GM18867 (cell line): ENCODE measurements at regions not wholly inside any gene's neighbourhood (a gene's known extent, or its start where the extent isn't known, plus 50 kb on each side); places are given as distances from the start of the nearest gene placed in this dataset.
A peak's percentile ranks its signal among the peaks of the same experiment; 100 is the strongest.
"Not testable (repeated sequence)": the region's sequence is repeated elsewhere in the genome, so short reads cannot be mapped to it uniquely, and the experiment has no call there.

Experiments
- ATAC-seq: cut with Tn5 transposase; IDR thresholded peaks from one replicate; pipeline ENCODE4 v1.9.1; 2021; ENCODE audit warnings: mild to moderate bottlenecking, moderate library complexity; ENCODE audit not compliant: unreplicated experiment

DNA sequence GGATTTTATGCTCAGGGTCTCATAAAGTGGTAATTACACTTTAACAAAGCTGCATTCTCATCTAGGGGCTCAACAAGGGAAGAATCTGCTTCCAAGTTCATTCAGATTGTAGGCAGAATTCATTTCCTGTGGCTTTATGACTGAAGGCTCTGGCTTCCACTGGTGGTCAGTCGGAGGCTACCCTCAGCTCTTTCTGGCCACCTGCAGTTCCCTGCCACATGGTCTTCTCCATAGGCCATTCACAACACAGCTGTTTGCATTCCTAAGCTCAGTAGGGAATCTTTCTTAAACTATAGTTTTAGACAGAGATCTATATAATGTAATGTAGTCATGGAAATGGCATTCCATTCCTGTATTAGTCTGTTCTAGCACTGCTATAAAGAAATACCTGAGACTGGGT lies 973.0 kb upstream of the SLIT2 start:
- no peak for ATAC-seq

DNA sequence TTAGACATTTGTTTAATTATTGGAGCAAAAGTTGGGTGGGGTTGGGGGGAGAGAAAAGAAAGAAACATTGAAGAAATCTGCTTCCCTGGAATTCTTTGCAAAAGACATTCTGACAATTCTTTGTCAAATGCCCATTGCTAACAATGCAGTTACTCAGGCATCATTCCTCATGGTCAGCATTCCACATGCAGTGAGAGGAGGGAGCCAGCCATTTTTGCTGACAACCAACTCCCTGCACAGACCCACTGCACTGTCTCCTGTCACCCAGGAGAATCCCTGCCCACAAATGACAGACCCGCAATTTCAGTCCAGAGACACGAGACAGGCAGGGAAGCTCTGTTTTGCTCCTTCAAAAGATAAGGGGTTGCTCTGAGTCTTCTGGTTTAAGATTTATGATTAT lies 985.1 kb upstream of the SLIT2 start:
- ATAC-seq, result no peak

DNA sequence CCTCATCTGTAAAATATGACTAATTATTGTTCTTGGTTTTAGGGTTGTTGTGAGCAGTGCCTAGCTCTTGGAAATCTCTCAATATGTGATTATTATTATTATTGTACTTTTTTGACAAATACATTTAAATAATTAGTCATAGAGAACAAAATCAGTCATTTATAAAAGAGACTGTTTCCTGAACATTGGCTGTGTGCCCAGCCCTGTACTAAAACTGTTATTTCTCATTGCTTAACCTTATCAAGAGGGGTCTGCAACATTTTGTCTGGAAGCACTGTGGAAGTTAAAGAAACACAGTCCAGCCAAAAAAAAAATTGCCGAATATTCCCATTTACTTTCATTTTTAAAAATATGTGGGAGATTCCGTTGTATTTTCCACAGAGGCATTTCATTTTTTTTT lies 989.2 kb upstream of the SLIT2 start:
- no peak for ATAC-seq

DNA sequence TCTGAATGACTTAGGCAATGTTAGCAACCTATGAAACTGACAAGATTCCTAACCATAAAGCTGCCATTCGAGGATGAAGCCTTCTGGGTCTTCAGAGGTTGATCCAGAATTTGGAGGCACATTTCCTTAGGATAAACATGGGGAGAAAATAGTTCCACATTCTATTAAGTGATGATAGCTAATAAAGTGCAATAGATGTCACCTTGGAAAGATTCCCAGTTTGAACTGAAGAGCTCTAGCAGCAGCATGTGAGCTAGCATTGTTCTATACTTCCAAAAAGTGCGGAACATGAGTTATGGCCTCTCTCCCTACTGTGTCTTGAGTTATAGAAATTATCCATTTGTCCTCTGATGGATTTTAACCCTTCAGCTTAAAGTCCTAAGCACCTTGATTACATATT lies 991.4 kb upstream of the SLIT2 start:
- no peak for ATAC-seq

DNA sequence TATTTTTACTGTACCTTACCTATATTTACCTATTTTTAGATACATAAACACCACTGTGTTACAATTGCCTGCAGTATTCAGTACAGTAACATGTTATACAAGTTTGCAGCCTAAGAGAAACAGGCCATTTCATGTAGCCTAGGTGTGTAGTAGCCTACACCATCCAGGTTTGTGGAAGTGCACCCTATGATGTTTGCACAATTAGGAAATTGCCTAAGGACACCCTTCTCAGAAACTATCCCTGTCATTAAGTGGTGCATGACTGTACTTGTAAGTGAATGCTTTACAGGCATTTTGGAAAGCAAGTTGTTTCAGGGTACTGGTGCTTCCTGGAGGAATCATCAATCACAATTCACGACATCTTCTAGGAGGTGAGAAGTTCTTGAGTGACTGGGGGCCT lies 991.8 kb upstream of the SLIT2 start:
- no peak for ATAC-seq

DNA sequence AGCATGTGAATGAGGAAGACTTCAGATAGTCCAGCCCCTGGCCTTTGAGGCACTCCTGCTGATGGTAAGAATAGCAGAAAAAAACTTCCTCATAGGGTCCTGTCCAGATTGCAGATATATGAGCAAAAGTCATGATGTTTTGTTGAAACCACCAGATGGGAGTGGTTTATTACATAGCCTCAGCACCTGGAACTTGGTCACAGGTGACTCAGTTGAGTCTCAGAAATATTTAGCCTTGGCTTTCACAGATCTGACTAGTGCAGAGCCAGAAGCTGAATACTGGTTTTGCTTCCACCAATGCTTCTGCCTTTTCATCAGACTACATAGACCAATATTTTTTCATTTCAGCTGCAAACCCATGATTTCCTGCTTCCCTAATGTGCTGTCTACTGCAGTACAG lies 994.9 kb upstream of the SLIT2 start:
- no peak for ATAC-seq

DNA sequence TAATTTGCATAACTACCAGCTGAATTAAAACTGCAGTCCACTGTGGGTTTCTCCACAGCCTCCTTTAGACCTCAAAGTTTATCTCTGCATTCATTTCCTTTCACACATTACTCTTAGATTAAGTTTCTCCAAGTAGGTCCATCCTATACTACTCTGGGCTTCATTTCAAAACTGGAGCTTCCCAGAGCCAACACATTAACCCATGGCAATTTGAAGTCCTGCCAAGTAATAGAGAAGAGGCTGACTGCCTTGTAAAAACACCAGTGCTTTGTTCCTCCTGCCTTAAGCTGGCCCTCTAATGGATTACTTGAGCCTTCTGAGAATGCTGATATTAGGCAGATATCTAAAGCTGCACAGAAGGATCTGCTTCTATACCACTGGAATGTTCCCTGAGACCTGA lies 997.2 kb upstream of the SLIT2 start:
- ATAC-seq, result no peak

DNA sequence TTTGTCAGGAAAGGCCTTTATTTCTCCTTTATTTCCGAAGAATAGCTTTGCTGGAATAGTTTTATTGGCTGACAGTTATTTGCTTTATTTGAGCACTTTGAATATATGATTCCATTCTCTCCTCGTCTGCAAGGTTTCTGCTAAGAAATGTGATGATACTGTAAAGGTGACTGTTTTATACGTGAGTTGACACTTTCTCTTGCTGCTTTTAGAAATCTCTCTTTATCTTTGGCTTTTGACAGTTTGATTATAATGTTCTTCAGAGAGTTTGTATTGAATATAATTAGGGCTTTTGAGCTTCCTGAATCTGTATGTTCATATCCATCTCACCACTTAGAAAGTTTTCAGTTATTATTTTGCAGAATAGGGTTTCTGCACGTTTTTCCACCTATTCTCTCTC lies 1003.7 kb upstream of the SLIT2 start:
- ATAC-seq, result no peak

DNA sequence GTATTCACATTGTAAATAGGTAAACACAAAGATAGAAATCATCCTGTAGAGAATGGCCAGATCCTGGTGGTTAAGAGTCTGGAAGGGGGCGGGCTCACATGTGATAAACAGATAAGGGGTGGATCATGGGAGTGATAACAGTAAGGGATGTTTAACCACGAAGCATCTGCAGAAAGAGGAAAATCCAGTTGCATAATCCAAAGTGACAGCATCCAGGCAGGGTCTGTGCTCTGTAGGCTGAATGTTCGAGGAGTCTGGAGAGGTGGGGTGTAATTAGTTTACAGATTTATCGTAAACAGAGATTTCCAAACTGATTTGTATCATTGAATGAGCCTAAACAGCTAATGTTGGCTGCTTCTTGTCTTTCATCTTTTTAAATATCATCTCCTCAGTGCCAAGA lies 1009.8 kb upstream of the SLIT2 start:
- ATAC-seq, result no peak

DNA sequence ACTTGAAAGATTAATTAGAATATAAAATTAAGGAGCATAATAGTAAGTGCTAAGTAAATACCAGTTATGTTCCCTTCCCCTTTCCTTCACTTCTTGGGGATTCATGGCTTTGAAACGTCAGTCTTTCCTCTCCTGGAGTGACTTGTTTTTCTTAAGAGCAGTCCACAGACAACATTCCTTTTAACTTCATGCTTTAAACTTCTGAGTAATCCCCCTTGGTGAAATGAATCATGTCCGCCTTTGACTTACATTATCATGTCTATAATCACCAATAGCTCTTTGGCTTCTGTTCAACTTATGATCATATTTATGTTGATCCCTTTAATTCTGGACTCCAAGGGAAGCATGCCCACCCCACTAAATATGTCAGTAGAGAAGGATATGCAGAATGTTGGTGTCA lies 1012.1 kb upstream of the SLIT2 start:
- ATAC-seq, result no peak

DNA sequence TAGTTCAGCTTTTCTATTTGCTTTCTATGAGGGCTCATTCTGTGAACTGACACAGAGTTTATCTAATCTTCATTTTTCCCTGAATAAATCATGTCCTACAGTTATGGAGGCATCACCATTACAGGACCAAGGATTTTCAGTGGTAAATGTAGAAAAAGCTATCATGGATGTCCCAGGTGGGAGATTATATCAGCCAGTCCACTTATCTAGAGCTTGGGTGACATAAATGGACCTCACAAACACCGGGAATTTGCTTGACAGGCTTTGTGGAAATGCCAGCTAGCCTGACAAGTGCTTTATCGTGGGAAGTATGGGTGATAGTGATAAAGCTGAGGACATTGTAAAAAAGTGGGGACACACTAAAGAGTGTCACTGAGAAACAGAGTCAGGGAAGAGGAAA lies 1015.2 kb upstream of the SLIT2 start:
- no peak for ATAC-seq

DNA sequence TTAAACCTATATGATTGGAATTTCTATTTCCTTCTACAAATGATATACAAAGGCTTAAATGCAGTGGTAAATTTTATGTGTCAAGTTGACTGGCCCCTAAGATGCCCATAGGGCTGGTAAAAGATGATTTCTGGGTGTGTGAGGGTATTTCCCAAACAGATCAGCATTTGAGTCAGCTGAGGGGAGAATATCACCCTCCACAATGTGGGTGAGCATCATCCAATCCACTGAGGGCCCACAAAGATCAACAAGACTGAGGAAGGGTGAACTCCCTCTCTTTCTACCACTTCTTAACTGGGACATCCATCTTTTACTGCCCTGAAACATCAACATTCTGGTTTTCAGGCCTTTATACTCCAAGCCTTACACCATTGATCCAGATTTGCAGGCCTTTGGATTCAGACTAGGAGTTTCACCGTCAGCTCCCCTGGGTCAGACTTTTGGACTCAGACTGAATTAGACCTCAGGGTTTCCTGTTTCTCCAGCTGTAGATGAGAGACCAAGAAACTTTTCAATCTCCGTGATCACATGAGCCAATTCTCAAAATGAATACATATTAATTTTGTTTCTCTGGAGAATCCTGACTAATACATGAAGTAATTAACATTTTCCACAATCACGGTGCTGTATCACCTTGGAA lies 1020.7 kb upstream of the SLIT2 start:
- ATAC-seq, result no peak

DNA sequence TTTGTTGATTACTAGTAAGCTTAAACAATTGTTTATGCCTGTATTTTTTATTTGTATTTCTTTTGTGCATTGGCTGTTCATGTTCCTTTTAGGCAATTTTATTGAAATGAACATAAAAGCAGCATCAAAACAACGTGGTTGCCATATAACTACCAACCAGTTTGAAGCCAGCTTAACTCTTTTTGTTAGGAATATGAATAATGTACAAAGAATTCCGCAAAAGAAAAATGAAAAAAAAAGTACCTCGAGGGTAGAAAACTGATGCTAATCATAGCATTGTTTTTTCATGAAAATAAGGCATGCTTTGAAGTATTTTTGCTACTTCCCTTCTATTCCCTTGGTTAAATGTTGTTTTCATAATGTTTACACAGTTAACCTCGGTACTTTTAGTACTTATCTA lies 1024.0 kb upstream of the SLIT2 start:
- ATAC-seq, result no peak

DNA sequence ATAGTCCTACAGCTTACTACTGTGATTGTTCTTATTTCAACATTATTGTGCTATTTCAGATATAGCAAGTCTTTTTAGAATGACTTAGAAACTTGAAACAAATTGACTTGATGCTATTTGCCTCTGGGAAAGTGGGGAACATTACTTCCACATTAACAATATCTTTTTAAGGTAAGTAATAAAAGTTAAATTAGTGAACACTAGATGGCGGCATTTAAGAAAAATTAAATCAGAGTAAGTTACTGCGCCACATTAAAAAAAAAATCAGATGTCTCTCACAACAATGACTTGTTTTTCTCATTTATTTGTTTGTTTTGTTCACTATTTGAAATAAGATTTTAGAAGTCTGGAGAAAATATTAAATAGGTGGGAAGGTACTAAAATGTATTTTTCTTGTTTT lies 1026.9 kb upstream of the SLIT2 start:
- peak; percentile 58 for ATAC-seq

DNA sequence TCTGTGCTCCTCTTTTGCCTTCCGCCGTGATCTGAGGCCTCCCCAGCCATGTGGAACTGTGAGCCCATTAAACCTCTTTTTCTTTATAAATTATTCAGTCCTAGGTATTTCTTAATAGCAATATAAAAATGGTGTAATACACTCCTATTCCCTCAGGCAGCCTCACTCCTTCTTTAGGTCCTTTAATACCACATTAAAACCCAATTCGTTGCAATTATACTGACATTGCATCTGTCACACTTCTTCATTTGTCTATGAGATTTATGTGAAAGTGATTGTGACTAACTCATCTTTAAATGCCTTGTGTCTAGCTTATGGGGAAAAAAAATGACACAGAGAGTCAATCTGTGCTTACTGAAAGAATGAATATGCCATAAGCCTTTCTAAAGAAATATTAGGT lies 1035.2 kb upstream of the SLIT2 start:
- ATAC-seq, result no peak

DNA sequence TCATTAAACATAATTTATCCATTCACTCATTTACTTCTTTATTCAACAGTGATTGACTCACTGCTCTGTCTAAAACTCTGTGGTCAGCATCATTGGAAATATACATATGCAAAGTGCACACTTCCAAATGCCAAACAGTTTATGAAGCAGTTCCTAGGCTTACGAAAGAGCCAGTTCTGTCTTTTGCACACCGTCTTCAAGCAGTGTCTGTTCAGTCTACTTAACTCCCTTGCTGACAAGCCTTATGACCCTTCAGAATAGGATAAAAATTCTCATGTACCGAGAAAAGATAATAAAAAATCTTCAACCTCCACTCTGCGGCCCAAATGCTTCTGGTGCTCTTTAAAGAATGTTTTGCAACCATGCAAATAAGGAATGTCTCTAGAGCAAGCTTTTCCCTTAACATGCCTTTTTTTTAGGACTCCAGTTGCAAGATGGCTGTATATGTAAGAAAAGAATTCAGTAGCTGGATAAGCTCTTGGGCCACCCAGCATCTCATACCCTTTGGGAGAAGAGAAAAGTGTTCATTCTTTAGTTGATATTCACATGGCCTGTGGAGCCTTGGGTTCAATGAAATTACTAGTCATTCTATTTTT lies 1037.0 kb upstream of the SLIT2 start:
- no peak for ATAC-seq

DNA sequence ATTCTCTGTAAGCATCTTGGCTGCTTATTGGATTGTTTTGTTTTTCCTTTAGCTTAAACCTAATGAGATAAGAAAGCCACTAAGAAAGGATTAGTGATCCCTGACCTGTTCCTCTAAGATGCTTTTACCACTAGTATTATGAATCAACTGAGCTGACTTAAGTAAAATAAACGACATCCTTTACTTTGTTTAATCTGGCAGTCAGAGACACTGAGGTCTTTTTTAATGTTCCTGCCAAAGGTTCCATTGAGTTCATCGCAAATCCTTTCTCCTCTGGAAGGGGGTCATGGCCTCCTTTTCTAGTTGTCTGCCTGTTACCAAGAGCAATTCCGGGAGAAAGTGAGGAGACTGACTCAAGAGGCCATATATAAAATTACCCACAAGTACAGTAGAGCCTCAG lies 1038.3 kb upstream of the SLIT2 start:
- ATAC-seq, result no peak

DNA sequence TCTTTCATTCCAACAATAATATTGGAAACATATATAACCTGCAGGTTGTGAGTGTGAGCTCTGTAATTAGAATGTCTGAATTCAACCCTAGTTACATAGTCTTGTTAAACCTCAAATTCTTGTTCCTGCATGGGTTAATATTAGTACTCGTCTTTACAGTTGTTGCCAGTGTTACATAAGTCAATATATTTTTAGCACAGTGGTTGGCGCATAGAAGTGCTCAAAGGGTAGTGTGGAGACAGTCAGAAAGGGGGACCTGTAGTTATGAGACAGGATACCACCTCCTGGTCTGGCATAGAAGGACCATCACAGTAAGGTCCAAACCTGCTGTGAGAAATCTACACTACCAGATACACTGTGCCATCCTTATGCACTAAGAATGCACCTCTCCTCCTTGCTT lies 1045.9 kb upstream of the SLIT2 start:
- ATAC-seq, result no peak

DNA sequence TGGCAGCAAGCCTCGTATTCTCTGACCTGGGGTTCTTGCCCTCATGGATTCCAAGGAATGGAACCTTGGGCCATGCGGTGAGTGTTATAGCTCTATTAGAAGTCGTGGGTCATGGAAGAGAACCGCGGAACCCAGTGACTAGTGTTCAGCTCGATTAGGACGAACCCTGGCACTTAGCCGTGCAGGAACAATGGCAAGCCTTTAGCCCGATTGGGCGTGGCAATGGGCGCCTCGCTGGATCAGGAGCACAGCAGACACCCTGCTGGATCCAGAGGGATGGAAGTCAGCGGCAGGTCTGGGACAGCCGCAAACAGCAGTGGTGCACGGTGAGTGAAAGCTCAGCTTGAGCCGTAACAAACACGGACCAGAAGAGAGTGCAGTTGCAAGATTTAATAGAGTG lies 1053.9 kb upstream of the SLIT2 start:
- not testable (repeated sequence) for ATAC-seq

DNA sequence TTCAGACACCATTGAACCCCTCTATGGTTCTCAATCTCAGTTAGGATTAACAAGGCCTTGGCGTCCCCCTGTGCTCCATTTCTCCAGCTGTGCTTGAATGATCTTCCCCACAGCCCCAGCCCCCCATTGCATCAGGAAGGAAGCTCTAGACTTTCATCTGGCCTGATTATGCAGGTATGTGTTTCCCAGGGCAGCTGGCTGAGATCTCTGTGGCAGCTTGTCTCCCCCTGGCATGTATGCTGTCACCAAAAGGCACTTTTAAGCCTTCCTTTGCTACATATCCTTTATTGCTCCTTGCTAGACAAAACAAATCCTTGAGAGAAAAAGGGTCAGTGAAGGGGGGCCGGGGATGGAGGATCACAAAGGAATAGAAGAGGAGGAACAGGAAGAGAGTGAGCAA lies 1056.0 kb upstream of the SLIT2 start:
- no peak for ATAC-seq

DNA sequence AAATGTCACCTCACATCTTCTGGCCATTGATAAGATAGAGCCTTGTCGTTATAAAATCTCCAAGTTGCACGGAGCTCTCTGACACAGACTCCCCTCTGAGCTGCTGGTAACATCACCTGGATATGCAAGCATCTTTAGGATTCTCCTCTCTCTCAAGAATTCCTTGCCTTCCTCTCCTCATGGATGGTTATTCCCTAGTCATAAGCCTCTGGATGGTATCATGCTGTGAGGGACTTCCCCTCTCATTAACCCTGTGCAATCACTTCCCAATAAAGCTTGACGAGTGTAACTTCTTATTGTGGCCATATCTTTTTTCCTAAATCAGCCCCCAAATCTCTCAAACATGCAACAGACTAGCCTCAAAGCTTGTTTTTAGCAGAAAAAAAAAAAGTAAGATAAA lies 1057.0 kb upstream of the SLIT2 start:
- no peak for ATAC-seq

DNA sequence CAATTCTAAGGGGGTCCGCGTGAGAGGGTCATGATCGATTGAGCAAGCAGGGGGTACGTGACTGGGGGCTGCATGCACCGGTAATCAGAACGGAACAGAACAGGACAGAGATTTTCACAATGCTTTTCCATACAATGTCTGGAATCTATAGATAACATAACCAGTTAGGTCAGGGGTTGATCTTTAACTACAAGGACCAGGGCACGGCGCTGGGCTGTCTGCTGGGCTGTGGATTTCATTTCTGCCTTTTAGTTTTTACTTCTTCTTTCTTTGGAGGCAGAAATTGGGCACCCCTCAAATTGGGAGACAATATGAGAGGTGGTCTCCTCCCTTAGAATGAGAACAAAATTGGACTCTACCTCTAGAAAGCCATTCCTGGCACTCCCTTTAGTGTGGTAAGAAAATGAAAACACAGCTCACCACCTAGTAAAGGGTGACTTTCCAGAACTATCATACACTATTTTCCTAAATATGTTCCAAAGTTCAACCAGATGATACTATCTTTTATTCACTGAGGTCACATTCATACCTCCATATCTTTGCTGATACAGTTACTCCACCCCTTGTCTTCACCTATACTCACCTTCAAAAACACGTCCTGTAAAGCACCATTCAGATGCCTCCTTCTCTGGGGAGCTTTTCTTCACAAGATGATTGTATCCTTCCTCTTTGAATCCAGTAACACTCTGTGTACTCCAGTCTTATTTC lies 1058.3 kb upstream of the SLIT2 start:
- ATAC-seq, result no peak
